ENCODE measurements at regions not wholly inside any gene's neighbourhood (a gene's known extent, or its start where the extent isn't known, plus 50 kb on each side); places are given as distances from the start of the nearest gene placed in this dataset.
"Not testable (repeated sequence)": the region's sequence is repeated elsewhere in the genome, so short reads cannot be mapped to it uniquely, and the experiment has no call there.

DNA sequence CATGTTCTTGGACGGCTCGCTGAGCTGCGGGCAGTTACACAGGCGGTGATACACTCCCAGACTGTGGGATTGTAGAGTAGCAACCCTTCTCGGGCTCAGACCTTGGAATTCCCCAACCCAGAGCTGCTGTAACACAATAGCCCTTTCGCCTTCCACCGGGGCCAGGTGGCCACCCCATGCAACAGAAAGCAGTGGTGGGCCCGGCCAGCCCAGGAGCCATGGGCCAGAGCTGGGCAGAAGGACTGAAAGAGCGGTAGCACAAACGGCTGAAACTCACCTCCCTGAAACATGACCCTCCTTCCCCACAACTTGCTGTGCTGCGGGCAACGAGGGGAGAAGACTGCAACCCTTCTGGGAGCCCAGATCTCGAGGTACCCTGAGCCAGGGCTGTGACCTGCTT is 429.0 kb downstream of the SLITRK1 start:
- no peak for DNase-seq

DNA sequence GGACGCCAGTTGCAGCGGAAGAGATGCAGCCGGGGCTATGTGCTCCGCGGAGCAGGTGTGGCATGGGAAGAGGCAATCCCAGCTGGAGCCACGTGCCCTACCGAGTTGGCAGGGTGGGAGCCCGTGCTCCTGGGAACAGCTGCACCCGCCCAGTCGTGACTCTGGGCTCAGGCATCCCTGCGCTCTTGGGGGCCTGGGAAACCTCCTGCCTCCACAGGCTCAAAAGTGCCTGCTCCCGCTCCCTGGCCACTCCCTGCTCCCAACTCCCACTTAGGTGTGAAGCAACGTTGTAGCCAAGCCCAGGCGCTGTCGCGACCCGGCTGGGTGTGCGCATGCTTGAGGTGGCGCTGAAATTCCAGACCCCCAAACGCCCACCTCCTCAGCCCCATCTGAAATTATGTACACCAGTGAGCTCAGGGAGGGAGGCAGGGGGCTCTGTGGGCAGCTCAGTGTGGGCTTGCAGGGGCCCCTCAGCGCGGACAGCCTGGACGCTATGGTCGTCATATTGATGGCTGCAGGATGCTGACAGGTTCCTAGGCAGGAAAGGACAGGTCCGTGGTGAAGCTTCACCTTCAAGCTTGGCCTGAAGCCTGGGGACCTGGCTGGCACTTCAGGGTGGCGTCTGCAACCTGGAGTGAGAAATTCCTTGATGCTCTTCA is 429.9 kb downstream of the SLITRK1 start:
- DNase-seq: no peak

DNA sequence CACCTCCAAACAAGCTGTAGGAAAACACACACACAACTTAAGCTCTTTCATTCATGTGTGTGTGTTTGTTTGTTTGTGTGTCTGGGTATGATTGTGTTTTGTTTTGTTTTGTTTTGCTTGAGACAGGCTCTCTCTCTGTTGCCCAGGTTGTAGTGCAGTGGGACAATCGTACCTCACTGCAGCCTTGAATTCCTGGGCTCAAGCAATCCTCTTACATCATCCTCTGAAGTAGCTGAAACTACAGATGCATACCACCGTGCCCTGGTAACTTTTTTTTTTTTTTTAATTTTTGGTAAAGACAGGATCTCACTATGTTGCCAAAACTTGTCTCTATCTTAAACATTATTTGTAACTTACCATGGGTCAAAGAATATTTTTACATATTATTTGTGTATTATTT is 431.7 kb downstream of the SLITRK1 start:
- no peak for DNase-seq

DNA sequence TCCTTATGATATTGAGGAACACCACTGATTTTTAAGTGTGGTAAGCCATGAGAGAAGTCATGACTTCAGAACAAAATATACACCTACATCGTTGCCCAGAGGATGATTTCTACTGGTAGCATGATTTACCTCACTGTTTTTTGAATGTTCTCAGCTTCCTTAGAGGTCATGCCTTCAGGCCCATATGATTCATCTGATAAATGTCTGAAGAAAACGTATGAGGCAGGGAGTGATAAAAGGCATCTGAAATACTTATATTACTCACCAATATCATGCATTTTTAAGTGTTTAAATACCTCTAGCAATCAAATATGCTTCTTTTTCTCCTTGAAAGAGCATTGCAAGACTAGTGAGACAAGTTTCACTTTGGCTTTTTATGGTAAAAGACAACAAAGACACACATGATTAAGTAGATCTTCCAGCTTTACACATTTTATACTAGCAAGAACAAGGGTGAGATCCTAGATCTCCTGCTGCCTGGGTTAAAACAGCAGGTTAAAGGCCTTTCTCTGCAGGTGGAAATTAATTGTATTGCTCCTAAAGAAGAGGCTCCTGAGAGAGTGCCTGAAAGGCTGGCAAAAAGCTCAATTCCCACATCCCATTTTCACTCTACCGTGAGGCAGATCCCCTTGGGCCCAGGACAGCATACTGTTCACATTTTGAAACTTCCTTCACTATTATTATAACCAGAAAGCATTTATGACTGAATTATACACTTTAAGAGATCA is 432.4 kb downstream of the SLITRK1 start:
- DNase-seq: no peak

DNA sequence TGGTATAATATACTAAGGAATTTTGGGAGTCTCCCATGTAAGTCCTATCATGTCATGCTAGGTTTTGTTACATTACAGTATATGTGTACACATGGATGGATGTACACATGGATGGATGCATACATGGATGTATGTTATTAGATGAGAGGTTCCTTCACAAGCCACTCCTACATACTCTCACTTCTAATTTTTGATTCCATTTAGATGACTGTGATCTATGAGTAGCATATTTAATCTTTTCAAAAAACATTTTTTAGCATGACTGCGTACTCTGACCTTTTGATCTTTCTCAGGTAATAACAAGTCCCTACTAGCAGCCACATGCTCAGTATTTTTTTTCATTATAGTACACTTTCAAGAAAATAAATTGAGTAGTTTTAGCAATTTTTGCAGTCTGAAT is 441.8 kb downstream of the SLITRK1 start:
- no peak for DNase-seq

DNA sequence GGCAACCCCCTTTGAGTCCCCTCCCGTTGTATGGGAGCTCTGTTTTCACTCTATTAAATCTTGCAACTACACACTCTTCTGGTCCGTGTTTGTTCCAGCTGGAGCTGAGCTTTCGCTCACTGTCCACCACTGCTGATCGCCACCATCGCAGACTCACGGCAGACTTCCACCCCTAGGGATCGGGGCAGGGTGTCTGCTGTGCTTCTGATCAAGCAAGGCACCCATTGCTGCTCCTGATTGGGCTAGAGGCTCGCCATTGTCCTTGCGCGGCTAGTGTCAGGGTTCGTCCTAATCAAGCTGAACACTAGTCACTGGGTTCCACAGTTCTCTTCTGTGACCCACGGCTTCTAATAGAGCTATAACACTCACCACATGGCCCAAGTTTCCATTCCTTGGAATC is 442.8 kb downstream of the SLITRK1 start:
- not testable (repeated sequence) for DNase-seq

DNA sequence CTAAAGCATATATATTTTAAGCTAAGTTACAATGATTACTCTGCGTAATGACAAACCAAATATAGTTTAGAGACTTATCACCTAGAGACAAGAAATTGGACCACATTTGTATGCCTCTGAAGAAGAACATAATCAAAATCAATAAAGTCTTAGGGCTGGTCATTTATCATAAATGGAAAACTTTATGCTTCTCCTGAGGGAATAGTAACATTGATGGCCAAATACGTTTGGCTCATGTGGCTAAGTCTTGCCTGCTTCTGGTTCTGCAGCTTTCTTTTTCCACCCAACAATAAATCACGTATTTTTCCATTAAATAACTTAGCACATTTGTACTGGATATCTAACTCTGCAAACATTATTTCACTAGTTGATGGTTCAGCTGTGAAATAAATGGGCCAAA is 458.4 kb downstream of the SLITRK1 start:
- no peak for DNase-seq

DNA sequence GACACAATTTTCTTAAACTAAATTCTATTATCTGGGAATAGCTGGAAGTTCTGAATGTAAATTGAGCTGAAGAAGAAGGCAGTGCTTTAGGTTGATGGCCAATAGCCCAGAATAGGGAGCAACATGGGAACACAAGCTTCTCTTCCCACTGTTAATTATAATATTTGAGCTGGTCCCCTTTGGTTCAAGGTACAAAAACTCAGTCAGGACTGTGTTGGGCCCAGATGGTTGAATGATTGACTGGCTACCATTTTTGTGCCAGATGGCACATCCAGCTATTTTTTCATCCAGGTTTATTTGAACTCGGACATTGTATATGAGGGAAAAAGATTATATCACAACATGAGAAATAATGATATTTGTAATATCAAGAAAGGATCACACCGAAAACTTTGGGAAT is 458.9 kb downstream of the SLITRK1 start:
- no peak for DNase-seq

DNA sequence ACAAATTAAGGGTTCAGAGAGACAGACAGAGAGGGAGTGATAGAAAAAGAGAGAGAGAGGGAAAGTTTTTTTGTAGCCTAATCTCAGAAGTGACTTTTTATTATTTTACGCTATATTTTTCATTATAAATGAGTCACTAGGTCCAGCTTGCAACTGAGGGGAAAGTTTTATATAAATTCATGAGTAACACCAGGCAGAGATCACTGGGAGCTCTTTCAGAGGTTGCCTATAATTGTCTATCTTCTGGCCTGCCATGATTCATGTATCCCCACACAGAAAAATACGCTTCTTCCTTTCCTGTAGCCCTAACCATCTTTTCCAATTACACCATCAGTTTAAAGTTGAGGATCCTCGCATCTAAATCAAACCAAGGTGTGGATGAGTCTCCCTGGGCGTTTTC is 467.9 kb downstream of the SLITRK1 start:
- no peak for DNase-seq

DNA sequence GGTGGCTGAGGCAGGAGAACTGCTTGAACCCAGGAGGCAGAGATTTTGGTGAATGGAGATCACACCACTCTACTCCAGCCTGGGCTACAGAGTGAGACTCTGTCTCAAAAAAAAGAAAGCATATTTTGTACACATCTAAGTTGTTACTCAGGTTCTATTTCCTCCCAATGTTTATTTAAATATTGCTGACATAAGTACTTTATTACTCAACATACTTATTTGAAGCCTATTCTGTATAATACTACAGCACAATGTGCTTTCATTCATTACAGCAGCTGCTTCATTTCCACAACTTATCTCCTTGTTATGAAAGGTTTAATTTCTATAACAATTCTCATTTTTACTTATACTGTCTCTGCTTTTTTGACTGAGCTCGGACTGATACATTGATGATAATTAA is 495.7 kb downstream of the SLITRK1 start:
- no peak for DNase-seq

DNA sequence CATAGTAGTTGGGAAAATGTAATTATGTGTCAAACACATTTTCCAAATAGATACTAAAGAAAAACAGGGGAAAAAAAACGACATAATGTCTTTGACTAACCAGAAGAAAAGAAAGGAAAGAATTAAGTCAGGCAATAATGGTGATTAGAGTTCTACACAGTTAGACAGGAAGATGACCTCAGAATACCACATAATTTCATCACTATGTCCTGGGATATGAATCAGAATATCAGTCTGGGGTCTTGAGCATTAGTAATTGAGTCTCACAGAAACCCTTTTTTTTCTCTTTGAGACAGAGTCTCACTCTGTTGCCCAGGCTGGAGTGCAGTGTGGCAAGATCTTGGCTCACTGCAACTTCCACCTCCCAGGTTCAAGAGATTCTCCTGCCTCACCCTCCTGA is 503.4 kb downstream of the SLITRK1 start:
- DNase-seq: no peak

DNA sequence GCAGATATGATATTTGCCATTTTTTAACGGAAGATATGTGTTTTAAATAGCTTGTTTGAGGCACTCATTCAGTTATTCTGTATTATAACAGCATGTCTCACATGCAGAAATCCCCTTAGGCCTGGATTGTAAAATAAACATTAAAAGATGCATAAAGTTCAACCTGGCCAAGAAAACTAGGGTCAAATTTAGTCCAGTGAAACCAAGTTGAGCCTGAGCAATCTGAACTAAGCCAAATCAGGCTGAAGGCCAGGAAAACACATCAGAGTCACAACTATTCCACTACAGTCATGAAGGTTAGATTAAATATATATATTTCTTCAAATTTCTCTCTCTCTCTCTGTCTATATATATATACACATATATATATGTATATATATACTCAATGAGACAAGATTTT is 504.8 kb downstream of the SLITRK1 start:
- no peak for DNase-seq

DNA sequence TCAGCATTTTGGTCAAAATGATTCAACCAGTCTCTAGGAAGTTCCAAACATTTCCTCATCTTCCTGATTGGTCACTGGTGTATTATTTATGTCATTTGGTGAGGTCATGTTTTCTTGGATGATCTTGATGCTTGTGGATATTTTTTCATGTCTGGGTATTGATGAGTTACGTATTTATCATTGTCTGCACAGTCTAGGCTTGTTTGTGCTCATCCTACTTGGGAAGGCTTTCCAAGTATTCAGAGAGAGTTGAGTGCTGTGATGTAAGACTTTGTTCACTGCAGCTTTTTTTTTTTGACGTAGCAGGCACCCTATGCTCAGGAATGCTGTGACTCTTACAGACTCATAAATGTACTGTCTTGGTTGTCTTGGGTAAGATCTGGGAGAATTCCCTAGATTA is 509.5 kb downstream of the SLITRK1 start:
- DNase-seq: no peak

DNA sequence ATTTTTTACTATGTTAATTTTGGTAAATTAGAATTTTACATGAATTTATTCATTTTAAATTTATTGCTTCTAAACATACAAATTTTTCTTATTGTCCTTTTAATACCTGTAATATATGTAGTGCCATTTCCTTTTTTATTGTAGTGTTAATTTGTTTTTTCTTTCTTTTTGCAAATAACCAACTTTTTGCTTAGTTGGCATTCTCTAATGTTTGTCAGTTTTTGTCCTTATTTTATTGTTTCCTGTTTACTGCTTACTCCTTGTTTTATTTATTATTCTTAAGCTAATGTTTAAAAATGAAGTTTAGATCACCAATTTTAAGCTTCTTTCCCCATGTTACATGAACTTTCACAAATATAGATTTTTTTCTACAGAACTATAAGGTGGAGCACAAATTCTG is 516.6 kb downstream of the SLITRK1 start:
- DNase-seq: no peak

DNA sequence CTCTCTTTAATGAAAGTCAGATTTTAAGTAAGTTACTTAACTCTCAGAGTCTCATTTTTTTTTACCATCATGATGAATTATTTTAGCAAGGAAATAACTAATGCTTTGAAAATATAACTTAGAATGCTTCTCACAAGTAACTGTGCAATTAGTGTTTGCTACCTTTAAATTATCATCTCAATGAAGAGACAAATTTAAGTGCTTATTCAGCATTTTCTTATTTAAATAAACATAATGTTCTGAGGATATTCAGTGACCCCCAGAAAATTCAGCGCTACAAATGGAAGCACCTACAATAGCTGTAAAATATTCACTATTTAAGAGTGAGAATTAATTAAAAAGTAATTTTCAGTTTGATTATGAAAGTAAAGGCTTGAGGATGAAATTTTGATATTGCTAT is 527.2 kb downstream of the SLITRK1 start:
- DNase-seq: no peak

DNA sequence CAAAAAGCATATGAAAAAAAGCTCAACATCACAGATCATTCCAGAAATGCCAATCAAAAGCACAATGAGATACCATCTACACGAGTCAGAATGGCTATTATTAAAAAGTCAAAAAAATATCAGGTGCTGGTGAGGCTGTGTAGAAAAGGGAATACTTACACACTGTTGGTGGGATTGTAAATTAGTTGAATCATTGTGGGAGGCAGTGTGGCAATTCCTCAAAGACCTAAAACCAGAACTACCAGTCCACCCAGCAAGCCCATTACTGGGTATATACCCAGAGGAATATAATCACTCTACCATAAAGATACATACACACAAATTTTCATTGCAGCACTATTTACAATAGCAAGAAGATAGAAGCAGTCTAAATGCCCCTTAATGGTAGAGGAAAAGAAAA is 529.9 kb downstream of the SLITRK1 start:
- no peak for DNase-seq

DNA sequence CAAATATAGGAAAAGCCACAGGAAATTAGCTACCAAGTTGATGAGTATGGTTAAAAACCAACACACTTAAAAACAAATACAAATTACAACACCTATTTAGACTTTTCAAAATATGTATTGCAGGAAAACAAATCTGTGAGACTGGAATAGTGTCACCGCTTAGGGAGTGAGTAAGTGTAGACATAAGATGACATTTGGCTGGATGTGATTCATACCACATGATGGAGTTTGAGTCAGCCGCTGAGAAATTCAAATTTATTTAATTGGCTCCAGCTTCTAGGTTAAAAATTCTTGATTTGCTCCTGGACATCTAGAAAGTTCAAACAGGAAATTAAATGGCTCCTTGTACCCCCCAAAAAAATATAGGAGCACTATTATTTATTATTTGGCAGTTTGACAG is 531.7 kb downstream of the SLITRK1 start:
- DNase-seq: no peak

DNA sequence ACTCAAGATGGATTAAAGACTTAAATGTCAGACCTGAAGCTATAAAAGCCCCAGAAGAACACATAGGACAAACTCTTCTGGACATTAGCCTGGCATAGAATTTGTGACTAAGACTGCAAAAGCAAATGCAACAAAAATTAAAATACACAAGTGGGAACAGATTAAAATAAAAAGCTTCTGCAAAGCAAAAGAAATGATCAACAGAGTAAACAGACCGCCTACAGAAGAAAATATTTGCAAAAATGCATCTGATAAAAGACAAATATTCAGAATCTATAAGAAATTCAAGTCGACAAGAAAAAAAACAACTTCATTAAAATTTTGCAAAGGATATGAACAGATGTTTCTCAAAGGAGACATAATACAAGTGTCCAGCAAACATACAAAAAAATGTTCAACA is 537.8 kb downstream of the SLITRK1 start:
- no peak for DNase-seq

DNA sequence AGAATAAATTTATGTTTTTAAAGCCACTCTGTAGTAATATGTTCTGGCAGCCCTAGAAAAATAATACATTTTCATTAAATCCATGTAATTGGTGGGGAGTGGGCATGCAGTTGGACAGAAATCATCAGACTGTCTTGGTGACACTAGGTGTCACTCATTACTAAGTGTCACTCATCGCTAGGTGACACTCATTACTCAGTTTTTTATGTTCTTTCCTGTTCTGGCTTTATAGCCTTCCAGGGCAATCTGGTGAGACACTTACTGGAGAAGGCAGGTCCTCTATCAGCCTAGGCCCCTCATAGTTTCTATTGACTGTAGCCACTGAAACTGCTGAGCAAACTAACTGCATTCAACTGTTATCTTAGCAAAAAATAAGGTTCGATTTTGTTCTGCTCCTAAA is 542.1 kb downstream of the SLITRK1 start:
- no peak for DNase-seq

DNA sequence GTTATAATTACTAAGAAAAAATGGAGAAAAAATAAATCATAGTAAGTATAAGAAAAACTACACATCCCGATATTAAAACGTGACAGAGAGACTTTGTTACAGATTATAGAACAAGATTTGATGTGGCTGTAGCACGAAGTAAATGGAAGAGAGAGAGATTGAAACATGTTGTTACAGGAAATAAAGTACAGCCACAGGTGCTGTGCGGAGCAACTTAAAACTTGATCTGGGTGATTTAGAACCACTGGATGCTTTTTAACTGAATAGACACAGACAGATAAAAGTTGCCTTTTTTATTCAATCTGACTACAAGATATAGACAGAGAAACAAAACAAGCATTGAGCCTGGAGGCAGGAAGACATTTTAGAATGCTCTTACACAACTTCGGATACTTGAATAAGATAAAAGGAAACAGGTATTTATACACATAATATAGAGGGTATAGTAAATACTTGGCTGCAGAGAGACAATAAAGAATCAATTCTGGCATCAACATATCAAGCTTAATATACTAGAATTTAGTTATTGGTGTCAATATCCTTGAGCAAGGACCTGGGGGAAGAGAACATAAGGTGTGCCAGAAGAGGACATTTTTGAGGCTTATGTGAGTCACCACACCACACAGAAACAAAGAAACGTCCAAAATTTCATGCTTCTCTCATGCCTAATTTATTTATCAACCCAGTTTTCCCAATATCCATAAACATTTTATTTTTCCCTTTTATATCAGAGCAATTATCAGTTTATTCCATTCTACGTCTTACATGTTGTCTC is 548.5 kb downstream of the SLITRK1 start:
- no peak for DNase-seq

DNA sequence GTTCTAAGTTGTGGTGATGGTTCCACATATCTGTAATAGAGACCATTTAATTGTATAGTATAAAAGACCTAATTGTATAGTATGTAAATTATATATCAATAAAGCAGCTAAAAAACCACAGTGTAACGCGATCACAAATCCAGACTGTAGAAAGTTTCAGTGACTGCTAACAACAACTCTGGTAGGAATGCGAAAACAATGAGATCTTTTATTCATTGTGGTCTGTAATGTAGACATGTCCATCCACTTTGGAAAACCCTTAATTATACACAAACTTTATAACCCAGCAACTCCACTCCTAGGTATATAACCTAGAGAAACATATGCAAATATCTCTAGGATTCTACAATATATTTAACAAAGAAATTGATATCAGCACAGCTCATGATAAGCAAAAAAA is 549.5 kb downstream of the SLITRK1 start:
- DNase-seq: no peak

DNA sequence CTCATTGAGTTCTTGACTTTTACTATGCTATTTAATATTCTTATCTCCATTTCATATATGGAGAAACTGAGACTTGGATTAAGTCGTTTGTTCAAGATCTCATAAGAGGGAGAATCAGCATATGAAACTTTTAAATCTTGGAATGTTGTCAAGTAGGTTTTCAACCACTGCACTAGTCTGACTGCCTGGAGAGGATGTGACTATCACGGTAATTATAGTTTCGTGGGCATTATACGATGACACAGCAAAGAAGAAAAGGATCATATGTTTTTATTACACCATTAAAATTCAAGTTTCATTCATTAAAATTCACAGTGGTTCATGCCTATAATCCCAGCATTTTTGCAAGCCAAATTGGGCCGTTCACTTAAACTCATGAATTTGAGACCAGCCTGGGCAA is 555.2 kb downstream of the SLITRK1 start:
- no peak for DNase-seq

DNA sequence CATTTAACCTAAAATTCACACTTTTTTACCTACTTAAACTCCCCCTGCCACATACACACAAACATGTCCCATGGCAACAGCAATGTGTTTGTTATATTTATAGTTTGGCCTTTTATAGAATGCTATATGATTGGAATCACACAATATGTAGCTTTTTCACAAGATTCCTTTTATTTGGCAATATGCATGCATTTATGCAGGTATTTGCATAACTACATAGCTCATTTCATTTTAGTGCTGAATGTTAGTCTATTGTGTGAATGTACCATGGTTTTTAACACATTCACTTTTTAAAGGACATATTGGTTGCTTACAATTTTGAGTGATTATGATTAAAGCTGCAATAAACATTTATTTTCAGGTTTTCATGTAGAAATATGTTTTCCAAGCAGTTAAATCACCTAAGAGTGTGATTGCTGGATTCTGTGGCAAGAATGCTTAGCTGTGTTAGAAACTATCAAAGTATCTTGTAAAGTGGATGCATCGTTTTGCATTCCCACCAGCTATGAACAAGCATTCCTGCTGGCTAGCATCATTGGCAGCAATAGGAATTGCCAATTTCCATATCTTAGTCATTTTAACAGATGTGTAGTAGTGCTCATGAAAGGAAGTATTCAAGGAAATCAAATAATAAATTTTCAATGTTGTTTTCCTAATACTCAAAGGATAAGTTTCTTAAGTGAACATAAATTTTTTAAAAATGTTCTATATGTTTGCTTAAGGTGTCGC is 557.0 kb downstream of the SLITRK1 start:
- DNase-seq: no peak
